H1 (cell line): ENCODE measurements at regions not wholly inside any gene's neighbourhood (a gene's known extent, or its start where the extent isn't known, plus 50 kb on each side); places are given as distances from the start of the nearest gene placed in this dataset.

Experiments used
- CTCF ChIA-PET: fragments of 300-600 bp; sonication (Branson Sonifier 250); formaldehyde crosslinking; loops from one replicate; lab custom pipeline; 2021; ENCODE audit not compliant: partially characterized antibody; lab: Charles Lee
- POLR2A ChIA-PET: fragments of 300-600 bp; sonication (Branson Sonifier 250); formaldehyde crosslinking; loops from one replicate; lab custom pipeline; 2021; ENCODE audit warnings: inconsistent platforms; ENCODE audit not compliant: partially characterized antibody; lab: Charles Lee
- DNase-seq, 2 experiments: peaks; one replicate each; pipeline versions ENCODE4 v3.0.0 to v3.0.0-alpha.2; 2010 to 2022; ENCODE audit warnings: low spot score in 2 of 2, low read depth in 1 of 2, mixed read lengths in 1 of 2
- FAIRE-seq: peaks from 2 replicates; lab custom pipeline; 2011; peaks lifted over from hg19 to GRCh38; lab: Jason Lieb, UNC
- H2AFZ ChIP-seq: 2 replicates; pipeline ENCODE4 v1.8.1; 2012; ENCODE audit warnings: low read length, inconsistent platforms
- H2AK5ac ChIP-seq: 2 replicates; pipeline ENCODE4 v1.6.1; 2013; ENCODE audit warnings: low read depth, low read length
- H2BK120ac ChIP-seq: replicated peaks from 2 replicates; pipeline ENCODE3; 2013; ENCODE audit warnings: low read depth, low read length, inconsistent platforms
- H2BK12ac ChIP-seq: 2 replicates; pipeline ENCODE4 v1.6.1; 2013; ENCODE audit warnings: low read depth, low read length
- H2BK15ac ChIP-seq: 2 replicates; pipeline ENCODE4 v1.6.1; 2013; ENCODE audit warnings: low read length
- H2BK20ac ChIP-seq: 2 replicates; pipeline ENCODE4 v1.6.1; 2013; ENCODE audit warnings: low read length
- H2BK5ac ChIP-seq: 2 replicates; pipeline ENCODE4 v1.6.1; 2013; ENCODE audit warnings: low read depth, low read length
- H3K14ac ChIP-seq: 2 replicates; pipeline ENCODE4 v1.6.1; 2013; ENCODE audit warnings: inconsistent platforms; ENCODE audit not compliant: insufficient read length
- H3K18ac ChIP-seq: 2 replicates; pipeline ENCODE4 v1.6.1; 2013; ENCODE audit warnings: low read length; ENCODE audit errors: extremely low read depth
- H3K23ac ChIP-seq: 2 replicates; pipeline ENCODE4 v1.6.1; 2013; ENCODE audit warnings: inconsistent platforms; ENCODE audit not compliant: insufficient read length
- H3K23me2 ChIP-seq: 2 replicates; pipeline ENCODE4 v1.6.1; 2013; ENCODE audit warnings: low read depth, low read length
- H3K27ac ChIP-seq: 2 replicates; pipeline ENCODE4 v1.6.1; 2011; ENCODE audit warnings: low read depth, low read length, inconsistent platforms
- H3K27me3 ChIP-seq, 4 experiments: replicated peaks in 1 of 4; 1 replicate in 1 of 4; 2 replicates in 3 of 4; pipeline versions ENCODE4 v1.6.1 to v1.8.1; 2011 to 2013; ENCODE audit warnings: low read length in 3 of 4, mild to moderate bottlenecking in 3 of 4, inconsistent platforms in 2 of 4, mixed read lengths in 2 of 4, moderate library complexity in 1 of 4; ENCODE audit not compliant: control insufficient read depth in 3 of 4, insufficient read depth in 3 of 4; ENCODE audit errors: extremely low read depth in 1 of 4
- H3K36me3 ChIP-seq, 4 experiments: 2 replicates each; pipeline versions ENCODE4 v1.6.1 to v1.8.1; 2011 to 2013; ENCODE audit warnings: mild to moderate bottlenecking in 4 of 4, low read length in 3 of 4, moderate library complexity in 2 of 4, control low read depth in 1 of 4, inconsistent platforms in 1 of 4; ENCODE audit not compliant: insufficient read depth in 4 of 4, control insufficient read depth in 2 of 4
- H3K4ac ChIP-seq: replicated peaks from 2 replicates; pipeline ENCODE3; 2013; ENCODE audit warnings: low read length, low read depth, mixed read lengths, inconsistent platforms; ENCODE audit not compliant: insufficient read length
- H3K4me1 ChIP-seq, 4 experiments: replicated peaks in 1 of 4; 1 replicate in 1 of 4; 2 replicates in 3 of 4; pipeline versions ENCODE4 v1.6.1 to v1.8.1; 2011 to 2013; ENCODE audit warnings: low read length in 3 of 4, inconsistent platforms in 2 of 4, mixed read lengths in 1 of 4; ENCODE audit not compliant: insufficient read depth in 4 of 4, control insufficient read depth in 3 of 4
- H3K4me2 ChIP-seq, 2 experiments: 2 replicates each; pipeline versions ENCODE4 v1.6.1 to v1.8.1; 2011 to 2013; ENCODE audit warnings: low read depth in 2 of 2, low read length in 2 of 2, control low read depth in 1 of 2, inconsistent platforms in 1 of 2, mild to moderate bottlenecking in 1 of 2; ENCODE audit not compliant: insufficient read depth in 1 of 2
- H3K4me3 ChIP-seq, 4 experiments: fragments of 200-600, 300-600 bp in 1 of 4; sonication (generic), shearing (Covaris generic), sonication (Bioruptor Twin) in 1 of 4; 2 replicates each; pipeline versions ENCODE4 v1.5.1 to v1.8.1; 2011 to 2016; ENCODE audit warnings: low read length in 4 of 4, low read depth in 3 of 4, control low read depth in 2 of 4, inconsistent platforms in 2 of 4, mild to moderate bottlenecking in 2 of 4, mixed read lengths in 1 of 4, moderate library complexity in 1 of 4; ENCODE audit not compliant: insufficient read depth in 2 of 4; ENCODE audit errors: extremely low read depth in 1 of 4
- H3K56ac ChIP-seq: replicated peaks from 2 replicates; pipeline ENCODE3; 2013; ENCODE audit warnings: low read depth, mild to moderate bottlenecking, mixed read lengths, low read length, inconsistent platforms; ENCODE audit not compliant: insufficient read length
- H3K79me1 ChIP-seq: 2 replicates; pipeline ENCODE4 v1.6.1; 2013; ENCODE audit warnings: low read depth, low read length, control low read depth
- H3K79me2 ChIP-seq, 2 experiments: 2 replicates each; pipeline versions ENCODE4 v1.6.1 to v1.8.1; 2012 to 2013; ENCODE audit warnings: low read length in 2 of 2, mild to moderate bottlenecking in 2 of 2, inconsistent platforms in 1 of 2; ENCODE audit not compliant: insufficient read depth in 2 of 2, control insufficient read depth in 1 of 2
- H3K9ac ChIP-seq, 4 experiments: replicated peaks in 1 of 4; 1 replicate in 1 of 4; 2 replicates in 3 of 4; pipeline versions ENCODE4 v1.6.1 to v1.8.1; 2011 to 2013; ENCODE audit warnings: low read depth in 3 of 4, low read length in 3 of 4, control low read depth in 2 of 4, mild to moderate bottlenecking in 2 of 4, moderate library complexity in 2 of 4, inconsistent platforms in 1 of 4; ENCODE audit errors: extremely low read depth in 1 of 4
- H3K9me3 ChIP-seq, 2 experiments: 2 replicates each; pipeline versions ENCODE4 v1.6.1 to v1.8.1; 2012 to 2013; ENCODE audit warnings: mild to moderate bottlenecking in 2 of 2, moderate library complexity in 2 of 2, control low read depth in 1 of 2, inconsistent platforms in 1 of 2, low read depth in 1 of 2, low read length in 1 of 2, mixed read lengths in 1 of 2; ENCODE audit not compliant: insufficient read depth in 2 of 2
- H4K20me1 ChIP-seq, 2 experiments: replicated peaks in 1 of 2; 2 replicates each; pipeline versions ENCODE3 to v1.8.1; 2011 to 2013; ENCODE audit warnings: inconsistent platforms in 2 of 2, low read length in 2 of 2, mild to moderate bottlenecking in 1 of 2; ENCODE audit not compliant: insufficient read depth in 2 of 2, control insufficient read depth in 1 of 2
- H4K5ac ChIP-seq: 2 replicates; pipeline ENCODE4 v1.6.1; 2013; ENCODE audit warnings: low read length, low read depth, mixed read lengths, inconsistent platforms; ENCODE audit not compliant: insufficient read length
- H4K8ac ChIP-seq: 2 replicates; pipeline ENCODE4 v1.8.0; 2013; ENCODE audit warnings: mild to moderate bottlenecking, moderate library complexity, low read length, inconsistent platforms; ENCODE audit not compliant: insufficient read depth; ENCODE audit errors: extremely low read depth
- H4K91ac ChIP-seq: replicated peaks from 2 replicates; pipeline ENCODE3; 2013; ENCODE audit warnings: low read length, mixed read lengths, inconsistent platforms; ENCODE audit not compliant: insufficient read length
- CREB1 ChIP-seq: IDR thresholded peaks from 2 replicates; pipeline ENCODE4 v1.6.1; 2012; ENCODE audit warnings: inconsistent platforms
- JUN ChIP-seq: IDR thresholded peaks from 2 replicates; pipeline ENCODE4 v1.6.1; 2011; ENCODE audit warnings: low read depth, mild to moderate bottlenecking, improper control_type of control experiment, low read length
- JUND ChIP-seq: IDR thresholded peaks from 2 replicates; pipeline ENCODE4 v1.6.1; 2011; ENCODE audit warnings: mild to moderate bottlenecking, improper control_type of control experiment, low read length
- MAFK ChIP-seq: IDR thresholded peaks from 2 replicates; pipeline ENCODE4 v1.6.1; 2012; ENCODE audit warnings: low read depth, mild to moderate bottlenecking, improper control_type of control experiment, low read length
- NRF1 ChIP-seq: IDR thresholded peaks from 2 replicates; pipeline ENCODE4 v1.6.1; 2011; ENCODE audit warnings: mild to moderate bottlenecking, low read depth, low read length, improper control_type of control experiment
- POLR2AphosphoS5 ChIP-seq: IDR thresholded peaks from 2 replicates; pipeline ENCODE4 v1.6.1; 2011; ENCODE audit warnings: low read depth, low read length
- RNF2 ChIP-seq: fragments of 200-900, 300-1000 bp; sonication (generic); IDR thresholded peaks from 2 replicates; pipeline ENCODE4 v1.7.1; 2016; ENCODE audit warnings: borderline replicate concordance, low read depth, mild to moderate bottlenecking, antibody characterized with exemption, low read length; ENCODE audit not compliant: poor library complexity, severe bottlenecking; ENCODE audit errors: missing control alignments
- SIRT6 ChIP-seq: IDR thresholded peaks from one replicate; pipeline ENCODE4 v1.7.1; 2012; ENCODE audit warnings: low read length, inconsistent platforms
- SRF ChIP-seq: IDR thresholded peaks from 2 replicates; pipeline ENCODE4 v1.6.1; 2011; ENCODE audit warnings: mild to moderate bottlenecking, low read depth, low read length, moderate library complexity
- SUZ12 ChIP-seq: fragments of 200-600 bp; sonication (generic); IDR thresholded peaks from 2 replicates; pipeline ENCODE4 v1.6.1; 2012; ENCODE audit warnings: mild to moderate bottlenecking, inconsistent platforms, low read length, moderate library complexity, mixed read lengths
- TEAD4 ChIP-seq: IDR thresholded peaks from 2 replicates; pipeline ENCODE4 v1.6.1; 2012; ENCODE audit warnings: low read depth, low read length, inconsistent platforms, mixed read lengths
- WGBS, 2 experiments: shearing (Covaris generic) in 1 of 2; methylation state at CpG; one replicate each; pipeline versions ENCODE4 v1.1.6 to v1.1.7; 2013 to 2015; ENCODE audit warnings: low lambda C conversion rate in 2 of 2, mixed read lengths in 2 of 2, inconsistent platforms in 1 of 2, low coverage in 1 of 2, missing lambda C conversion rate in 1 of 2; ENCODE audit not compliant: insufficient replicate concordance in 2 of 2, insufficient coverage in 1 of 2, insufficient read length in 1 of 2; ENCODE audit errors: extremely low coverage in 1 of 2, missing lambda C conversion rate in 1 of 2; 5-methylcytosine and 5-hydroxymethylcytosine counted together

GRCh38 chr6:87884203-87884602 lies 163.4 kb upstream of the SPACA1 start:
- Histone ChIP-seq H2BK20ac (no peak overlapping the region), H3K79me1 (no peaks in the 10 kb centered on the region), H3K14ac (no peak overlapping the region), H3K27me3 (no peaks in the 10 kb centered on the region), H2AFZ (no peak overlapping the region), H2BK5ac (no peak overlapping the region), H2BK12ac (no peak overlapping the region), H3K9me3 (no peaks in the 10 kb centered on the region), H3K4me2 (no peak overlapping the region), H3K23ac (no peak overlapping the region), H3K36me3 (no peaks in the 10 kb centered on the region), H4K8ac (no peak overlapping the region), H3K4ac (no peak overlapping the region), H3K79me2 (no peaks in the 10 kb centered on the region), H3K4me3 (no peak overlapping the region), H4K5ac (no peak overlapping the region), H3K9ac (no peak overlapping the region), H3K23me2 (no peaks in the 10 kb centered on the region), H2AK5ac (no peak overlapping the region), H4K91ac (no peak overlapping the region), H3K18ac (no peak overlapping the region), H3K27ac (no peak overlapping the region), H2BK15ac (no peak overlapping the region), H3K56ac (no peak overlapping the region), H4K20me1 (no peaks in the 10 kb centered on the region), H3K4me1 (peaks cover 0 to 3% (median 0%) of the 10 kb centered on the region in 4 experiments; a peak in 1 of 7 replicates), H2BK120ac (no peak overlapping the region)
- ChIA-PET POLR2A (no interaction called here), CTCF (no interaction called here)
- FAIRE-seq: no peak
- no peak for TF ChIP-seq RNF2
- TF ChIP-seq MAFK: no peak
- no peak for TF ChIP-seq POLR2AphosphoS5
- TF ChIP-seq CREB1: no peak
- TF ChIP-seq NRF1: no peak
- TF ChIP-seq JUN: no peak
- TF ChIP-seq SIRT6: no peak
- TF ChIP-seq JUND: no peak
- no peak for TF ChIP-seq TEAD4
- no peak for TF ChIP-seq SUZ12
- no peak for TF ChIP-seq SRF
- no peak for DNase-seq
- 74% methylated on average over 1 of the region's 1 CpG; no CpG with 5 or more reads in 1 of the 2 experiments for WGBS, 2 experiments
